Type B pancreatic cell (in vitro differentiated cells): ENCODE measurements at regions not wholly inside any gene's neighbourhood (a gene's known extent, or its start where the extent isn't known, plus 50 kb on each side); places are given as distances from the start of the nearest gene placed in this dataset.

ENCODE experiments used
- DNase-seq: peaks from one replicate; pipeline ENCODE4 v3.0.0; 2021; ENCODE audit warnings: mixed read lengths; ENCODE audit not compliant: unreplicated experiment; ENCODE audit errors: extremely low spot score
- H3K27ac Mint-ChIP-seq: 2 replicates; pipeline ENCODE4 v1.8.0; 2021; ENCODE audit warnings: mild to moderate bottlenecking, mixed read lengths
- H3K27me3 Mint-ChIP-seq: 2 replicates; pipeline ENCODE4 v1.8.0; 2021; ENCODE audit warnings: mixed read lengths
- H3K36me3 Mint-ChIP-seq: 2 replicates; pipeline ENCODE4 v1.8.0; 2021; ENCODE audit warnings: mixed read lengths
- H3K4me1 Mint-ChIP-seq: one replicate; pipeline ENCODE4 v1.8.0; 2021; ENCODE audit warnings: mixed read lengths; ENCODE audit not compliant: unreplicated experiment
- H3K4me3 Mint-ChIP-seq: 2 replicates; pipeline ENCODE4 v1.8.0; 2021; ENCODE audit warnings: mild to moderate bottlenecking, mixed read lengths
- H3K9me3 Mint-ChIP-seq: 2 replicates; pipeline ENCODE4 v1.8.0; 2021; ENCODE audit warnings: mixed read lengths
- CTCF ChIP-seq: fragments of 200-600 bp; sonication (generic); conservative IDR thresholded peaks from 2 replicates; pipeline ENCODE4 v1.5.0; 2021; ENCODE audit warnings: antibody characterized with exemption, mild to moderate bottlenecking

GRCh38 chr11:127230392-127230791 is 229.8 kb upstream of the KIRREL3 start:
- no peaks in the 10 kb centered on the region for H3K9me3 Mint-ChIP-seq

GRCh38 chr11:127226949-127227348 is 226.4 kb upstream of the KIRREL3 start:
- DNase-seq: no peak
- H3K9me3 Mint-ChIP-seq: no peaks in the 10 kb centered on the region
- H3K27me3 Mint-ChIP-seq: peaks cover 16% of the 10 kb centered on the region
- no peak overlapping the region for H3K27ac Mint-ChIP-seq
- H3K36me3 Mint-ChIP-seq: no peaks in the 10 kb centered on the region
- no peaks in the 10 kb centered on the region for H3K4me1 Mint-ChIP-seq
- TF ChIP-seq CTCF: no peak
- no peak overlapping the region for H3K4me3 Mint-ChIP-seq

More at GRCh38 chr11:127230392-127230791, 229.8 kb upstream of the KIRREL3 start:
- no peak for TF ChIP-seq CTCF
- no peak for DNase-seq
- Mint-ChIP-seq H3K27ac (no peak overlapping the region), H3K27me3 (peaks cover 3% of the 10 kb centered on the region), H3K36me3 (no peaks in the 10 kb centered on the region), H3K4me3 (no peak overlapping the region), H3K4me1 (no peaks in the 10 kb centered on the region)

GRCh38 chr11:127226380-127226779 is 225.8 kb upstream of the KIRREL3 start:
- DNase-seq: no peak
- H3K36me3 Mint-ChIP-seq: no peaks in the 10 kb centered on the region
- no peak for TF ChIP-seq CTCF
- no peaks in the 10 kb centered on the region for H3K4me1 Mint-ChIP-seq
- no peak overlapping the region for H3K4me3 Mint-ChIP-seq
- H3K27ac Mint-ChIP-seq: no peak overlapping the region
- peaks cover 16% of the 10 kb centered on the region for H3K27me3 Mint-ChIP-seq
- H3K9me3 Mint-ChIP-seq: no peaks in the 10 kb centered on the region

GRCh38 chr11:127225619-127226018 is 225.0 kb upstream of the KIRREL3 start:
- Mint-ChIP-seq H3K4me3 (no peak overlapping the region), H3K4me1 (no peaks in the 10 kb centered on the region), H3K27me3 (peaks cover 20% of the 10 kb centered on the region), H3K9me3 (no peaks in the 10 kb centered on the region), H3K36me3 (no peaks in the 10 kb centered on the region), H3K27ac (no peak overlapping the region)
- no peak for TF ChIP-seq CTCF
- no peak for DNase-seq

GRCh38 chr11:127224276-127224675 is 223.7 kb upstream of the KIRREL3 start:
- no peak overlapping the region for H3K4me3 Mint-ChIP-seq
- H3K27me3 Mint-ChIP-seq: peaks cover 18% of the 10 kb centered on the region
- H3K27ac Mint-ChIP-seq: no peak overlapping the region
- no peak for DNase-seq
- H3K4me1 Mint-ChIP-seq: no peaks in the 10 kb centered on the region
- no peaks in the 10 kb centered on the region for H3K9me3 Mint-ChIP-seq
- TF ChIP-seq CTCF: no peak
- H3K36me3 Mint-ChIP-seq: no peaks in the 10 kb centered on the region

- Mint-ChIP-seq H3K4me1 (no peaks in the 10 kb centered on the region), H3K27me3 (peaks cover 17% of the 10 kb centered on the region), H3K9me3 (no peaks in the 10 kb centered on the region), H3K4me3 (no peak overlapping the region), H3K27ac (no peak overlapping the region), H3K36me3 (no peaks in the 10 kb centered on the region)
- no peak for TF ChIP-seq CTCF
- no peak for DNase-seq
Observed at GRCh38 chr11:127223633-127224032, 223.1 kb upstream of the KIRREL3 start.
